Mammary epithelial cell (primary cell): ENCODE measurements at regions not wholly inside any gene's neighbourhood (a gene's known extent, or its start where the extent isn't known, plus 50 kb on each side); places are given as distances from the start of the nearest gene placed in this dataset.

Experiments
- EZH2 ChIP-seq: IDR thresholded peaks from 2 replicates; pipeline ENCODE4 v1.6.1; 2012; ENCODE audit warnings: low read length, inconsistent platforms, borderline replicate concordance
- TF ChIP-seq, protein P1 (sequence below), 2 donors: IDR thresholded peaks in 1 of 2; conservative IDR thresholded peaks in 1 of 2; 2 replicates each; pipeline ENCODE4 v1.5.1; 2011 to 2012; ENCODE audit warnings: inconsistent platforms in 2 of 2, low read length in 2 of 2, mild to moderate bottlenecking in 2 of 2, control low read depth in 1 of 2, low read depth in 1 of 2; ENCODE audit not compliant: insufficient read depth in 1 of 2; ENCODE audit errors: extremely low read depth in 1 of 2

DNA sequence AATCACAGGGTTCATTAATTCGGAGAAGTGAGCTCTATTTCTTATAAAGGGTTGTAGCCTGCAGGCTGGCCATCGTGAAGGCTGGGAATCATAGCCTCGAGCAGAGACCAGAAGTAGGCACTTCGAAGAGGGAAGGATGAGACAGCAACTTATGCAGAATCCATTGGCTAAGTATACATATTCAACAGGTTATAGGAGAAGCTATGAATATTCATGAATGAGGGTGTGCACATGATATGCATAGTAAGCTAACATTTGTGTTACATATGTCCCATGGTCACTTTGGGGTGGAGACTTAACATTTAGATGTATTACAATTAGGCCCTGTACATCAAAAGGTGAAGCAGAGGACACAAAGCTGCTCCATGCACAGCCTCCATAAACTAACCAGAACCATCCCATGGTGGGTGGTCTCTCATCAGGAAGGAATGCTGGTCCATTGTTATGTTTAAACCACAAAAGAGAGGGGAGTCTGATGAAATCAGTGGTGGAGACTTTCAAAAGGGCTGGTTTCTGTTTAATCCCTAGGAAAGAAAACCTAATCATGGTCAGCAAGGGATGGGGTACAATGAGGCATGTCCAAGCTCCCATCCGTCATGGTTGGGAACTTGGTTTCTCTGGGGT lies 80.8 kb upstream of the FHIT start:
- TF ChIP-seq, protein P1, sequence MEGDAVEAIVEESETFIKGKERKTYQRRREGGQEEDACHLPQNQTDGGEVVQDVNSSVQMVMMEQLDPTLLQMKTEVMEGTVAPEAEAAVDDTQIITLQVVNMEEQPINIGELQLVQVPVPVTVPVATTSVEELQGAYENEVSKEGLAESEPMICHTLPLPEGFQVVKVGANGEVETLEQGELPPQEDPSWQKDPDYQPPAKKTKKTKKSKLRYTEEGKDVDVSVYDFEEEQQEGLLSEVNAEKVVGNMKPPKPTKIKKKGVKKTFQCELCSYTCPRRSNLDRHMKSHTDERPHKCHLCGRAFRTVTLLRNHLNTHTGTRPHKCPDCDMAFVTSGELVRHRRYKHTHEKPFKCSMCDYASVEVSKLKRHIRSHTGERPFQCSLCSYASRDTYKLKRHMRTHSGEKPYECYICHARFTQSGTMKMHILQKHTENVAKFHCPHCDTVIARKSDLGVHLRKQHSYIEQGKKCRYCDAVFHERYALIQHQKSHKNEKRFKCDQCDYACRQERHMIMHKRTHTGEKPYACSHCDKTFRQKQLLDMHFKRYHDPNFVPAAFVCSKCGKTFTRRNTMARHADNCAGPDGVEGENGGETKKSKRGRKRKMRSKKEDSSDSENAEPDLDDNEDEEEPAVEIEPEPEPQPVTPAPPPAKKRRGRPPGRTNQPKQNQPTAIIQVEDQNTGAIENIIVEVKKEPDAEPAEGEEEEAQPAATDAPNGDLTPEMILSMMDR (conservative IDR thresholded peaks at IDR 0.05 in 1 of 2, IDR thresholded peaks at IDR 0.05 in 1 of 2; ENCODE audit: extremely low read depth in 1 of 2, insufficient read depth in 1 of 2, low read depth in 1 of 2, low read length in 2 of 2), result no peak
- no peak for TF ChIP-seq EZH2
